ENCODE measurements at regions not wholly inside any gene's neighbourhood (a gene's known extent, or its start where the extent isn't known, plus 50 kb on each side); places are given as distances from the start of the nearest gene placed in this dataset.

DNA sequence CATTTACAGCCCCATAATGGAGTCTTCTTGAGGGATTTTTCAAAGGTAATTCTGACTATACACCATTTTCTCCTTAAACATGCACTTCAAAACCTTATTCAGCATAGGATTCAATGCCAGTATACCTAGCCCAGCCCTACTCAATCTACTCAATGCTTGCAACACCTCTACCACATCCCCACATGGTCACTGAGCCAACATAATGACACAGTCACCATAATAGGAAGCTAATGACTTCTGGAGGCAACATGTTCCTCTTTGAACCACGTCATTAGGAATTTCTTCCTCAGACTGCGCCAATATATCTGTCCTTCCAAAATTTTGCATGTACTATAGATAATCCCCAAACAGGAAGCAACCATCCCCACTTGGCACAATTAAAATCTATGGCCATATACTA is 153.9 kb upstream of the SETMAR start:
- H3K36me3 Mint-ChIP-seq (ENCODE audit: unreplicated experiment) = no peaks in the 10 kb centered on the region
- no peaks in the 10 kb centered on the region for H3K4me1 Mint-ChIP-seq (ENCODE audit: unreplicated experiment)
- no peaks in the 10 kb centered on the region for H3K9me3 Mint-ChIP-seq (ENCODE audit: unreplicated experiment)
- DNase-seq (ENCODE audit: extremely low spot score, unreplicated experiment) = no peak
- no peak overlapping the region for H3K27ac Mint-ChIP-seq (ENCODE audit: unreplicated experiment)
- H3K27me3 Mint-ChIP-seq (ENCODE audit: unreplicated experiment) = no peaks in the 10 kb centered on the region
- TF ChIP-seq, protein P1, sequence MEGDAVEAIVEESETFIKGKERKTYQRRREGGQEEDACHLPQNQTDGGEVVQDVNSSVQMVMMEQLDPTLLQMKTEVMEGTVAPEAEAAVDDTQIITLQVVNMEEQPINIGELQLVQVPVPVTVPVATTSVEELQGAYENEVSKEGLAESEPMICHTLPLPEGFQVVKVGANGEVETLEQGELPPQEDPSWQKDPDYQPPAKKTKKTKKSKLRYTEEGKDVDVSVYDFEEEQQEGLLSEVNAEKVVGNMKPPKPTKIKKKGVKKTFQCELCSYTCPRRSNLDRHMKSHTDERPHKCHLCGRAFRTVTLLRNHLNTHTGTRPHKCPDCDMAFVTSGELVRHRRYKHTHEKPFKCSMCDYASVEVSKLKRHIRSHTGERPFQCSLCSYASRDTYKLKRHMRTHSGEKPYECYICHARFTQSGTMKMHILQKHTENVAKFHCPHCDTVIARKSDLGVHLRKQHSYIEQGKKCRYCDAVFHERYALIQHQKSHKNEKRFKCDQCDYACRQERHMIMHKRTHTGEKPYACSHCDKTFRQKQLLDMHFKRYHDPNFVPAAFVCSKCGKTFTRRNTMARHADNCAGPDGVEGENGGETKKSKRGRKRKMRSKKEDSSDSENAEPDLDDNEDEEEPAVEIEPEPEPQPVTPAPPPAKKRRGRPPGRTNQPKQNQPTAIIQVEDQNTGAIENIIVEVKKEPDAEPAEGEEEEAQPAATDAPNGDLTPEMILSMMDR (IDR thresholded peaks at IDR 0.05) = no peak
- H3K4me3 Mint-ChIP-seq (ENCODE audit: unreplicated experiment) = no peak overlapping the region

DNA sequence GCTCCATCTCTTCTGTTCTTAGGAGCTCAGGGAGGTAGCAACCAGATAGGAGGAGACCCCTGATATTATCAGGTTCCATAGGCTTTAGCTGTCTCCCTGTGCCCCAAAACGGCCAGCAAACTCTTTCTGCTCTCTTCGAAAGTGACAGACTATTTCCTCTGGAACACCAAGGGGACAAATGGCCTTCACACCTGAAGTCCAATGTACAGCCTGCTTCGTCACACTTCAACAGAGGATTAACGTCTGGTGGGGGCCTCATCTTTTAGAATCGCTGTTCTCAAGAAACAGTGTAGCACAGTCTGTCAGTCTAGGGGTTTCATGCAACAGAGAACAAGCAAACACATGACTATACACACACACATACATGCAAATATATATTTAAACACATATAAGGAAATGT is 152.4 kb upstream of the SETMAR start:
- no peak overlapping the region for H3K27ac Mint-ChIP-seq (ENCODE audit: unreplicated experiment)
- no peaks in the 10 kb centered on the region for H3K27me3 Mint-ChIP-seq (ENCODE audit: unreplicated experiment)
- H3K4me3 Mint-ChIP-seq (ENCODE audit: unreplicated experiment) = no peak overlapping the region
- H3K4me1 Mint-ChIP-seq (ENCODE audit: unreplicated experiment) = no peaks in the 10 kb centered on the region
- TF ChIP-seq, protein P1 (IDR thresholded peaks at IDR 0.05) = no peak
- no peak for DNase-seq (ENCODE audit: extremely low spot score, unreplicated experiment)
- no peaks in the 10 kb centered on the region for H3K36me3 Mint-ChIP-seq (ENCODE audit: unreplicated experiment)
- H3K9me3 Mint-ChIP-seq (ENCODE audit: unreplicated experiment) = no peaks in the 10 kb centered on the region

DNA sequence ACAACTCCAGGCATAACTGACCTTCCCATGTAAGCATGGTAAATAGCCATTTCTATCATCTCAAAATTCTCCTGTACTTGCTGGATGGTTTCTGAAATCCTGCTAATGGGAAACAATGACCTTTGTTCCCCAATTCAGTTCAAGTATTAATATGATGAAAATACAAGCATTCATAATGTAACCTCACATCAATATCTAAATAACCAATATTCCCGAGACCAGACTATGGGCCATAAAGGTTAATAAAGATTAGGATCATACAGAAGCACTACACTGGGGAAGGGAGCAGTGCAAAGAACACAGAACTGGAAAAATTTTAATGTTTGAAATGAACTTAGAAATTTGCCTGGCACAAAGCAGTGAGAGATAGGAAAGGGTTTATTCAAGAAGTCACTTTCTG is 151.3 kb upstream of the SETMAR start:
- H3K4me1 Mint-ChIP-seq (ENCODE audit: unreplicated experiment) = no peaks in the 10 kb centered on the region
- no peaks in the 10 kb centered on the region for H3K27me3 Mint-ChIP-seq (ENCODE audit: unreplicated experiment)
- H3K4me3 Mint-ChIP-seq (ENCODE audit: unreplicated experiment) = no peak overlapping the region
- no peak overlapping the region for H3K27ac Mint-ChIP-seq (ENCODE audit: unreplicated experiment)
- TF ChIP-seq, protein P1 (IDR thresholded peaks at IDR 0.05) = no peak
- no peaks in the 10 kb centered on the region for H3K9me3 Mint-ChIP-seq (ENCODE audit: unreplicated experiment)
- DNase-seq (ENCODE audit: extremely low spot score, unreplicated experiment) = no peak
- no peaks in the 10 kb centered on the region for H3K36me3 Mint-ChIP-seq (ENCODE audit: unreplicated experiment)

GRCh38 chr3:4153771-4154170 is 149.4 kb upstream of the SETMAR start:
- no peaks in the 10 kb centered on the region for H3K4me1 Mint-ChIP-seq (ENCODE audit: unreplicated experiment)
- no peak for DNase-seq (ENCODE audit: extremely low spot score, unreplicated experiment)

DNA sequence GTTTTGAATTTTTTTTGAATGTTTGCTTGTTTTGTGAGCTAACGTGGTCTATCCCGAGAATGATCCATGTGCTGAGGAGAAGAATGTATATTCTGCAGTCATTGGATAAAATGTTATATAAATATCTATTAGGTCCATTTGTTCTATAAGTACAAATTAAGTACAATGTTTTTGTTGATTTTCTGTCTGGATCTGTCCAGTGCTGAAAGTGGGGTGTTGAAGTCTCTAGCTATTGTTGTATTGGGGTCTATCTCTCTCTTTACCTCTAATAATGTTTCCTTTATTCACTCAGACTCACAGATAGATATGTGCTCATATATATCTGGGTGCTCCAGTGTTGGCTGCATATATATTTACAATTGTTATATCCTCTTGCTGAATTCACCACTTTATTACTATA is 144.8 kb upstream of the SETMAR start:
- DNase-seq (ENCODE audit: extremely low spot score, unreplicated experiment) = no peak
- no peaks in the 10 kb centered on the region for H3K4me1 Mint-ChIP-seq (ENCODE audit: unreplicated experiment)
- H3K27me3 Mint-ChIP-seq (ENCODE audit: unreplicated experiment) = no peaks in the 10 kb centered on the region
- no peak overlapping the region for H3K27ac Mint-ChIP-seq (ENCODE audit: unreplicated experiment)
- H3K4me3 Mint-ChIP-seq (ENCODE audit: unreplicated experiment) = no peak overlapping the region
- TF ChIP-seq, protein P1 (IDR thresholded peaks at IDR 0.05) = no peak
- no peaks in the 10 kb centered on the region for H3K36me3 Mint-ChIP-seq (ENCODE audit: unreplicated experiment)
- H3K9me3 Mint-ChIP-seq (ENCODE audit: unreplicated experiment) = peaks cover 23% of the 10 kb centered on the region

More at GRCh38 chr3:4153771-4154170, 149.4 kb upstream of the SETMAR start:
- TF ChIP-seq, protein P1 (IDR thresholded peaks at IDR 0.05) = no peak
- Mint-ChIP-seq H3K27ac (ENCODE audit: unreplicated experiment) (no peak overlapping the region), H3K27me3 (ENCODE audit: unreplicated experiment) (no peaks in the 10 kb centered on the region), H3K4me3 (ENCODE audit: unreplicated experiment) (no peak overlapping the region), H3K36me3 (ENCODE audit: unreplicated experiment) (no peaks in the 10 kb centered on the region), H3K9me3 (ENCODE audit: unreplicated experiment) (peaks cover 4% of the 10 kb centered on the region)
